ENCODE measurements at regions not wholly inside any gene's neighbourhood (a gene's known extent, or its start where the extent isn't known, plus 50 kb on each side); places are given as distances from the start of the nearest gene placed in this dataset.

DNA sequence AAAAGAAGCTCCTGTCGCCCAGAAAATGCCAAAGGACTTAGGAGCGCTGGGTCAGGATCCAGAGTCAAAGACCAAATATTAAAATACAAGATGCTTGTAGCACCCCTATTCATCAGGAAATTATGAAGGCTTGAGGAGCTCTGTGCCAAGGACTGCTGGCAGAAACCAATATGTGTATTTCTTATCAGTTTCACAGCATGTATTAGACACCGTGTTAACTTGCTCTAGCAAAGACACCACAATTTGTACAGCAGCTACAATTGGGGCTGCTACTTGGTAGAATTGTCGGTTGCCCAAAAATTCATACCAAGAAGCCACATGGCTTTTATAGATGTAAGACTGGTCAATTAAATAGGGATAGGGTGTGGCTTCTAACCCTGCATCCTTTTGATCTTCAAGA, 128.8 kb downstream of the CD47 start:
- FAIRE-seq: no peak
- no peak overlapping the region for H4K91ac ChIP-seq (replicated peaks; ENCODE audit: insufficient read length, low read length)
- H3K4ac ChIP-seq (replicated peaks; ENCODE audit: insufficient read length, low read depth, low read length): no peak overlapping the region
- no peak overlapping the region for H2AFZ ChIP-seq (ENCODE audit: low read length)
- DNase-seq (ENCODE audit: low read depth in 1 of 2, low spot score in 2 of 2): no peak
- no peak overlapping the region for H2BK12ac ChIP-seq (ENCODE audit: low read depth, low read length)
- no peak overlapping the region for H4K5ac ChIP-seq (ENCODE audit: insufficient read length, low read depth, low read length)
- peaks cover 0 to 5% (median under 1%) of the 10 kb centered on the region in 4 experiments; a peak in 2 of 7 replicates for H3K4me1 ChIP-seq (replicated peaks in 1 of 4; ENCODE audit: control insufficient read depth in 3 of 4, insufficient read depth in 4 of 4, low read length in 3 of 4)
- no peak overlapping the region for H4K8ac ChIP-seq (ENCODE audit: extremely low read depth, insufficient read depth, low read length)
- TF ChIP-seq CBX8 (IDR thresholded peaks at IDR 0.05; ENCODE audit: borderline replicate concordance, low read depth, low read length) (no peak), KDM5A (IDR thresholded peaks at IDR 0.05; ENCODE audit: low read length) (no peak)
- H2BK5ac ChIP-seq (ENCODE audit: low read depth, low read length): no peak overlapping the region
- H3K23me2 ChIP-seq (ENCODE audit: low read depth, low read length): no peaks in the 10 kb centered on the region
- H4K20me1 ChIP-seq (replicated peaks in 1 of 2; ENCODE audit: control insufficient read depth in 1 of 2, insufficient read depth in 2 of 2, low read length in 2 of 2): no peaks in the 10 kb centered on the region
- no peak overlapping the region for H3K14ac ChIP-seq (ENCODE audit: insufficient read length)
- H3K4me2 ChIP-seq (ENCODE audit: insufficient read depth in 1 of 2, low read depth in 2 of 2, low read length in 2 of 2): no peak overlapping the region
- no peak overlapping the region for H3K18ac ChIP-seq (ENCODE audit: extremely low read depth, low read length)
- no peaks in the 10 kb centered on the region for H3K9me3 ChIP-seq (ENCODE audit: insufficient read depth in 2 of 2, low read depth in 1 of 2, low read length in 1 of 2)
- H3K56ac ChIP-seq (replicated peaks; ENCODE audit: insufficient read length, low read depth, low read length): no peak overlapping the region
- no peak overlapping the region for H2BK120ac ChIP-seq (replicated peaks; ENCODE audit: low read depth, low read length)
- H2BK20ac ChIP-seq (ENCODE audit: low read length): no peak overlapping the region
- H3K9ac ChIP-seq (replicated peaks in 1 of 4; ENCODE audit: extremely low read depth in 1 of 4, low read depth in 3 of 4, low read length in 3 of 4): no peak overlapping the region
- H3K4me3 ChIP-seq (ENCODE audit: extremely low read depth in 1 of 4, insufficient read depth in 2 of 4, low read depth in 3 of 4, low read length in 4 of 4): no peak overlapping the region
- 89% methylated on average over 4 of the region's 4 CpGs; no CpG with 5 or more reads in 1 of the 2 experiments for WGBS, 2 experiments (ENCODE audit: extremely low coverage in 1 of 2, insufficient coverage in 1 of 2, insufficient read length in 1 of 2, insufficient replicate concordance in 2 of 2, low coverage in 1 of 2, low lambda C conversion rate in 2 of 2, missing lambda C conversion rate in 1 of 2)
- POLR2A ChIA-PET (ENCODE audit: partially characterized antibody): no interaction called here
- no peak overlapping the region for H3K27ac ChIP-seq (ENCODE audit: low read depth, low read length)
- H3K23ac ChIP-seq (ENCODE audit: insufficient read length): no peak overlapping the region
- no peaks in the 10 kb centered on the region for H3K36me3 ChIP-seq (ENCODE audit: control insufficient read depth in 2 of 4, insufficient read depth in 4 of 4, low read length in 3 of 4)
- H3K79me2 ChIP-seq (ENCODE audit: control insufficient read depth in 1 of 2, insufficient read depth in 2 of 2, low read length in 2 of 2): no peaks in the 10 kb centered on the region
- no peak overlapping the region for H2BK15ac ChIP-seq (ENCODE audit: low read length)
- CTCF ChIA-PET (ENCODE audit: partially characterized antibody): interaction anchor here (2.2 kb wide), 1 partner anchor 13 kb away, joined by 7 read pairs; no protein-coding TSS in a partner anchor
- no peak overlapping the region for H2AK5ac ChIP-seq (ENCODE audit: low read depth, low read length)
- no peaks in the 10 kb centered on the region for H3K27me3 ChIP-seq (replicated peaks in 1 of 4; ENCODE audit: control insufficient read depth in 3 of 4, extremely low read depth in 1 of 4, insufficient read depth in 3 of 4, low read length in 3 of 4)
- no peaks in the 10 kb centered on the region for H3K79me1 ChIP-seq (ENCODE audit: low read depth, low read length)
